ENCODE measurements at regions not wholly inside any gene's neighbourhood (a gene's known extent, or its start where the extent isn't known, plus 50 kb on each side); places are given as distances from the start of the nearest gene placed in this dataset.

- TF ChIP-seq EZH2 (optimal IDR thresholded peaks at IDR 0.05; ENCODE audit: low read depth, low read length), result no peak
- TF ChIP-seq, protein P1, sequence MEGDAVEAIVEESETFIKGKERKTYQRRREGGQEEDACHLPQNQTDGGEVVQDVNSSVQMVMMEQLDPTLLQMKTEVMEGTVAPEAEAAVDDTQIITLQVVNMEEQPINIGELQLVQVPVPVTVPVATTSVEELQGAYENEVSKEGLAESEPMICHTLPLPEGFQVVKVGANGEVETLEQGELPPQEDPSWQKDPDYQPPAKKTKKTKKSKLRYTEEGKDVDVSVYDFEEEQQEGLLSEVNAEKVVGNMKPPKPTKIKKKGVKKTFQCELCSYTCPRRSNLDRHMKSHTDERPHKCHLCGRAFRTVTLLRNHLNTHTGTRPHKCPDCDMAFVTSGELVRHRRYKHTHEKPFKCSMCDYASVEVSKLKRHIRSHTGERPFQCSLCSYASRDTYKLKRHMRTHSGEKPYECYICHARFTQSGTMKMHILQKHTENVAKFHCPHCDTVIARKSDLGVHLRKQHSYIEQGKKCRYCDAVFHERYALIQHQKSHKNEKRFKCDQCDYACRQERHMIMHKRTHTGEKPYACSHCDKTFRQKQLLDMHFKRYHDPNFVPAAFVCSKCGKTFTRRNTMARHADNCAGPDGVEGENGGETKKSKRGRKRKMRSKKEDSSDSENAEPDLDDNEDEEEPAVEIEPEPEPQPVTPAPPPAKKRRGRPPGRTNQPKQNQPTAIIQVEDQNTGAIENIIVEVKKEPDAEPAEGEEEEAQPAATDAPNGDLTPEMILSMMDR (IDR thresholded peaks at IDR 0.05; ENCODE audit: low read length), result no peak
These were observed 214.1 kb downstream of the SHQ1 start for GRCh38 chr3:72634128-72634527.
